ENCODE measurements at regions not wholly inside any gene's neighbourhood (a gene's known extent, or its start where the extent isn't known, plus 50 kb on each side); places are given as distances from the start of the nearest gene placed in this dataset.

DNA sequence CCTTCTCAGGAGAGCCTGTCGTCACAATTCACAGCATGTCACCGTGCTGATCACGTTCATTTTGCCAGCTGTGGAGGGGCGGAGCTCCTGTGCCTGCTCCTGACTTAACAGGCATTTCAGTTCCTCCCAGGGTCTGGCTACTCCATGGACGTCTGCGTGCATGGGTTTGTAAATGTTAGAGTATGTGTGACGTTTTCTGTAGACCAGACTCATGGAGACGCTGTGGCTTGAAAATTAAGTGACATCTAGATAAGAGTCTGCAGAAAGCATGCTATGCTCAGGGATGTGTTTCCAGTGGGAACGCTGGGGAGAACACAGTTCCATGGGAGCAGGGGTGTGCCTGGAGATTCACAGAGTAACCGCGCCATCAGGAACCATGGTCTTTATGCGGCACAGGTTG lies 804.0 kb downstream of the TBC1D22A start:
- Histone ChIP-seq H3K4me1 (ENCODE audit: insufficient read depth) (no peaks in the 10 kb centered on the region), H2AFZ (no peak overlapping the region), H3K4me3 (no peak overlapping the region), H4K20me1 (ENCODE audit: insufficient read depth) (no peaks in the 10 kb centered on the region), H3K27ac (no peak overlapping the region), H3K36me3 (ENCODE audit: low read depth) (no peaks in the 10 kb centered on the region), H3K4me2 (ENCODE audit: unreplicated experiment) (no peak overlapping the region), H3K27me3 (replicated peaks; ENCODE audit: insufficient read depth) (no peaks in the 10 kb centered on the region), H3F3A (ENCODE audit: insufficient read depth) (no peaks in the 10 kb centered on the region), H3K9me3 (ENCODE audit: low read depth) (no peaks in the 10 kb centered on the region), H3K79me2 (ENCODE audit: insufficient read depth) (no peaks in the 10 kb centered on the region), H3K9ac (no peak overlapping the region), H3K9me2 (ENCODE audit: insufficient read depth) (no peaks in the 10 kb centered on the region)
- WGBS, 2 experiments (ENCODE audit: low coverage in 1 of 2, low lambda C conversion rate in 2 of 2, missing lambda C conversion rate in 2 of 2): 42% methylated on average over 12 of the region's 12 CpGs
- in situ Hi-C loops (cut with MboI): no loop called here
- DNase-seq: no peak
- no peak for TF ChIP-seq EZH2phosphoT487 (IDR thresholded peaks at IDR 0.05; ENCODE audit: insufficient read depth, low read depth)

DNA sequence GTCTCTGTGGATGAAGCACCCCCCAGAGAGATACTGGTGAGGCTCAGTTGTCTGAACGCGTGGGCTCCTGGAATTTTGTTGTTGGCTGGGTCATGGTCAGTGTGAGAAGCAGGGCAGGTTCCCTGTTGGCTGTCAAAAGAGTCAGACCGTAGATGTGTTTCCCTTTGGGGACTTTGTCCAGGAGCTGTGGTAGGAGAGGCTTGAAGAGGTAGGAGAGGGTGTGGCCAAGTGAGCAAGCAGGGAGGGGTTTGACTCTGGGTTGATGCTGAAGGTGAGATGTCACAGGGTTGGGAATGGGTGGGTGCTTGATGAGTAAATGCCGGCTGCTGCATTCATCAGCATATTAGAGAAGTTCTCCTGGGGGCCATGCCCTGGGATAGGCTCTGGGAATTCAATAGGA lies 803.2 kb downstream of the TBC1D22A start:
- Histone ChIP-seq H3K9ac (no peak overlapping the region), H3K9me3 (ENCODE audit: low read depth) (no peaks in the 10 kb centered on the region), H3K4me1 (ENCODE audit: insufficient read depth) (no peaks in the 10 kb centered on the region), H4K20me1 (ENCODE audit: insufficient read depth) (no peaks in the 10 kb centered on the region), H3K9me2 (ENCODE audit: insufficient read depth) (no peaks in the 10 kb centered on the region), H3K27me3 (replicated peaks; ENCODE audit: insufficient read depth) (no peaks in the 10 kb centered on the region), H3K4me2 (ENCODE audit: unreplicated experiment) (no peak overlapping the region), H3F3A (ENCODE audit: insufficient read depth) (no peaks in the 10 kb centered on the region), H3K79me2 (ENCODE audit: insufficient read depth) (no peaks in the 10 kb centered on the region), H3K27ac (no peak overlapping the region), H3K4me3 (no peak overlapping the region), H2AFZ (no peak overlapping the region), H3K36me3 (ENCODE audit: low read depth) (no peaks in the 10 kb centered on the region)
- TF ChIP-seq EZH2 (IDR thresholded peaks at IDR 0.05; ENCODE audit: insufficient read depth, poor library complexity, severe bottlenecking) (no peak), EZH2phosphoT487 (IDR thresholded peaks at IDR 0.05; ENCODE audit: insufficient read depth, low read depth) (no peak)
- WGBS, 2 experiments (ENCODE audit: low coverage in 1 of 2, low lambda C conversion rate in 2 of 2, missing lambda C conversion rate in 2 of 2): 53% methylated on average over 4 of the region's 4 CpGs
- DNase-seq: no peak
- in situ Hi-C loops (cut with MboI): no loop called here

DNA sequence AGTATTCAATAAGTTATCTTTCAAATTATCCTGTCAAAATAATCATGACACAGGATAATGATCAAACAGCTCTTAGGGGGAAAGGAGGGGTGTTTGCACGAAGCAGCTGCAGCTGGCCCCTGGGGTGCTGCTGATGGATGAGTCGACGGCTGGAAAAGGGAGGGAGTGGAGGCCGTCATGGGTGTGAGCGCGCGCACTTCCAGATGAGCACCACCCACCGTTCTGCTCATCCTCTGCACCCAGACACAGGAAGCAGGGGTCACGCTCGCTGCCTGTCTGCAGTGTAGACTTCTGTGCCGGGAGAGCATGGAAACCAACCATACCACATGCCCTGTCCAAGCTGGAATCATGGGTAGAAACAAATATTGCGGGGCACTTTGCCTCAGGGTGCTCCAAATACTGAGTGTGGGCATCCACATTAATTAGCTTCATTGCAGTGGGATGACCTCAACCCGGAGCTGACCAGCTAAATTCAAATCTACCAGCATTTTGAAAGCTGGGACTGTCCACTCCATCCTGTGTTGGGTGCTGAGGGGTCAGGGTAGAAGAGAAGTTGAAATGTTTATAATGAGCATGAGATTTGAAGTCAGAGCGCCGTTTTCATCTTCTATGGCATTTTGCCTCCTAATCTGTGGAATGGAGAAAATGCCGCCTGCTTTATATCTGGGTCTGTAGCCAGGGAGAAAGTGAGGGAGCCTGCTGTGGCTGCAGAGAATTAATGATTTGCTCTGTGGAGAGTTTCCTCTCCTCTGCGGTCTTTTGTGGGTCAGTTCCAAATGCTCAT lies 802.4 kb downstream of the TBC1D22A start:
- no peak for TF ChIP-seq EZH2 (IDR thresholded peaks at IDR 0.05; ENCODE audit: insufficient read depth, poor library complexity, severe bottlenecking)
- TF ChIP-seq EZH2phosphoT487 (IDR thresholded peaks at IDR 0.05; ENCODE audit: insufficient read depth, low read depth): no peak
- Histone ChIP-seq H3K27ac (no peak overlapping the region), H4K20me1 (ENCODE audit: insufficient read depth) (no peaks in the 10 kb centered on the region), H3F3A (ENCODE audit: insufficient read depth) (no peaks in the 10 kb centered on the region), H3K4me2 (ENCODE audit: unreplicated experiment) (no peak overlapping the region), H3K9me3 (ENCODE audit: low read depth) (no peaks in the 10 kb centered on the region), H3K9ac (no peak overlapping the region), H2AFZ (no peak overlapping the region), H3K9me2 (ENCODE audit: insufficient read depth) (no peaks in the 10 kb centered on the region), H3K79me2 (ENCODE audit: insufficient read depth) (no peaks in the 10 kb centered on the region), H3K4me3 (no peak overlapping the region), H3K27me3 (replicated peaks; ENCODE audit: insufficient read depth) (no peaks in the 10 kb centered on the region), H3K36me3 (ENCODE audit: low read depth) (no peaks in the 10 kb centered on the region), H3K4me1 (ENCODE audit: insufficient read depth) (no peaks in the 10 kb centered on the region)
- DNase-seq: no peak
- WGBS, 2 experiments (ENCODE audit: low coverage in 1 of 2, low lambda C conversion rate in 2 of 2, missing lambda C conversion rate in 2 of 2): 15 to 17% methylated on average over 16 to 17 of the region's 17 CpGs
- in situ Hi-C loops (cut with MboI): no loop called here

DNA sequence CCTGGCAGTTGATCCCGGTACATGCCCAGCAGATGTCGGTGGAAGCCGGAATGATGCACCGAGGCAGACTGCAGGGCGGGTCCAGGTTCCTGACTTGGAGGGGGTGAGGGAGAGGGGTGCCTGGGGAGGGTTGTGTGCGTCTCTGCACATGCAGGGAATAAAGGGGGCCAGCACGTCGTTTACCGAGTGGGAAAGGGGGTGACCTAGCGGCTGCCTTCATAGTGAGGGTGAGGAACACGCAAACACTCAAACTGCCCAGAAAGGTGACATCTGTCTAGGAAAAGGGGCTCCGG lies 801.7 kb downstream of the TBC1D22A start:
- no peak overlapping the region for H3K27ac ChIP-seq
- H3K36me3 ChIP-seq (ENCODE audit: low read depth): no peaks in the 10 kb centered on the region
- H4K20me1 ChIP-seq (ENCODE audit: insufficient read depth): no peaks in the 10 kb centered on the region
- no peaks in the 10 kb centered on the region for H3K9me3 ChIP-seq (ENCODE audit: low read depth)
- no peak overlapping the region for H3K4me2 ChIP-seq (ENCODE audit: unreplicated experiment)
- no peaks in the 10 kb centered on the region for H3K79me2 ChIP-seq (ENCODE audit: insufficient read depth)
- no peak overlapping the region for H3K9ac ChIP-seq
- no peak for DNase-seq
- H3F3A ChIP-seq (ENCODE audit: insufficient read depth): no peaks in the 10 kb centered on the region
- H3K9me2 ChIP-seq (ENCODE audit: insufficient read depth): no peaks in the 10 kb centered on the region
- WGBS, 2 experiments (ENCODE audit: low coverage in 1 of 2, low lambda C conversion rate in 2 of 2, missing lambda C conversion rate in 2 of 2): 5 to 12% methylated on average over 6 to 12 of the region's 12 CpGs
- in situ Hi-C loops (cut with MboI): no loop called here
- no peak overlapping the region for H2AFZ ChIP-seq
- no peaks in the 10 kb centered on the region for H3K4me1 ChIP-seq (ENCODE audit: insufficient read depth)
- H3K4me3 ChIP-seq: no peak overlapping the region
- TF ChIP-seq EZH2phosphoT487 (IDR thresholded peaks at IDR 0.05; ENCODE audit: insufficient read depth, low read depth) (no peak), EZH2 (IDR thresholded peaks at IDR 0.05; ENCODE audit: insufficient read depth, poor library complexity, severe bottlenecking) (no peak)
- no peaks in the 10 kb centered on the region for H3K27me3 ChIP-seq (replicated peaks; ENCODE audit: insufficient read depth)
